Type B pancreatic cell (in vitro differentiated cells): ENCODE measurements at regions not wholly inside any gene's neighbourhood (a gene's known extent, or its start where the extent isn't known, plus 50 kb on each side); places are given as distances from the start of the nearest gene placed in this dataset.

Experiments used
- DNase-seq: peaks from one replicate; pipeline ENCODE4 v3.0.0; 2021; ENCODE audit warnings: mixed read lengths; ENCODE audit not compliant: unreplicated experiment; ENCODE audit errors: extremely low spot score
- H3K27ac Mint-ChIP-seq: 2 replicates; pipeline ENCODE4 v1.8.0; 2021; ENCODE audit warnings: mild to moderate bottlenecking, mixed read lengths
- H3K27me3 Mint-ChIP-seq: 2 replicates; pipeline ENCODE4 v1.8.0; 2021; ENCODE audit warnings: mixed read lengths
- H3K36me3 Mint-ChIP-seq: 2 replicates; pipeline ENCODE4 v1.8.0; 2021; ENCODE audit warnings: mixed read lengths
- H3K4me1 Mint-ChIP-seq: one replicate; pipeline ENCODE4 v1.8.0; 2021; ENCODE audit warnings: mixed read lengths; ENCODE audit not compliant: unreplicated experiment
- H3K4me3 Mint-ChIP-seq: 2 replicates; pipeline ENCODE4 v1.8.0; 2021; ENCODE audit warnings: mild to moderate bottlenecking, mixed read lengths
- H3K9me3 Mint-ChIP-seq: 2 replicates; pipeline ENCODE4 v1.8.0; 2021; ENCODE audit warnings: mixed read lengths
- CTCF ChIP-seq: fragments of 200-600 bp; sonication (generic); conservative IDR thresholded peaks from 2 replicates; pipeline ENCODE4 v1.5.0; 2021; ENCODE audit warnings: antibody characterized with exemption, mild to moderate bottlenecking

DNA sequence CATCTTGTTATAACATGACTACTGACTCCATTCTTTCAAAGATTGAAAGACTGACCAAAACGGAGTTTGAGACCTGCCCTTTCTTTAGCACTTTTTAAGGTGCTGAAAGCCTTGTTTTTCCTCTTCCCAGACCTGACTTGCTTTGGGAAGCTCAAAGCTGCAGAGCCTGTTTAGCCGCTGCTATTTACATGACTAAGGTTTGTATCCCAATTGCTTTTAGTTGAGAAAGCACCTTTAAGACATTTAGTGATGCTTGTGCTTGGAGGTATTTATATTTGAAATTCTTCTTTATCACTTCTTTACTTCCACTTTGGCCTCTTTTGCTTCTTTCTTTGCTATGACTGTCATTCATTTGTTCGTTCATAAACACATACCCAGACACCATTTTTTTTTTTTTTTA, 182.6 kb upstream of the ELL2 start:
- peak overlapping the region; percentile 22 for H3K27ac Mint-ChIP-seq

GRCh38 chr5:96143450-96143849, 181.8 kb upstream of the ELL2 start:
- Mint-ChIP-seq H3K4me1 (no peaks in the 10 kb centered on the region), H3K27ac (no peak overlapping the region), H3K4me3 (no peak overlapping the region), H3K9me3 (no peaks in the 10 kb centered on the region), H3K27me3 (no peaks in the 10 kb centered on the region), H3K36me3 (no peaks in the 10 kb centered on the region)
- no peak for TF ChIP-seq CTCF
- DNase-seq: no peak

More for the DNA sequence above, 182.6 kb upstream of the ELL2 start:
- H3K27me3 Mint-ChIP-seq: no peaks in the 10 kb centered on the region
- DNase-seq: no peak
- H3K36me3 Mint-ChIP-seq: no peaks in the 10 kb centered on the region
- H3K4me3 Mint-ChIP-seq: no peak overlapping the region
- H3K9me3 Mint-ChIP-seq: no peaks in the 10 kb centered on the region
- no peak for TF ChIP-seq CTCF
- no peaks in the 10 kb centered on the region for H3K4me1 Mint-ChIP-seq

GRCh38 chr5:96142786-96143434, 181.3 kb upstream of the ELL2 start:
- no peak for DNase-seq
- Mint-ChIP-seq H3K9me3 (no peaks in the 10 kb centered on the region), H3K36me3 (no peaks in the 10 kb centered on the region), H3K27me3 (no peaks in the 10 kb centered on the region), H3K27ac (no peak overlapping the region), H3K4me1 (no peaks in the 10 kb centered on the region), H3K4me3 (no peak overlapping the region)
- TF ChIP-seq CTCF: no peak

- Mint-ChIP-seq H3K27ac (no peak overlapping the region), H3K9me3 (no peaks in the 10 kb centered on the region), H3K36me3 (no peaks in the 10 kb centered on the region), H3K4me1 (no peaks in the 10 kb centered on the region), H3K27me3 (no peaks in the 10 kb centered on the region), H3K4me3 (no peak overlapping the region)
- no peak for DNase-seq
- no peak for TF ChIP-seq CTCF
Measured at GRCh38 chr5:96142184-96142781, 180.6 kb upstream of the ELL2 start.

DNA sequence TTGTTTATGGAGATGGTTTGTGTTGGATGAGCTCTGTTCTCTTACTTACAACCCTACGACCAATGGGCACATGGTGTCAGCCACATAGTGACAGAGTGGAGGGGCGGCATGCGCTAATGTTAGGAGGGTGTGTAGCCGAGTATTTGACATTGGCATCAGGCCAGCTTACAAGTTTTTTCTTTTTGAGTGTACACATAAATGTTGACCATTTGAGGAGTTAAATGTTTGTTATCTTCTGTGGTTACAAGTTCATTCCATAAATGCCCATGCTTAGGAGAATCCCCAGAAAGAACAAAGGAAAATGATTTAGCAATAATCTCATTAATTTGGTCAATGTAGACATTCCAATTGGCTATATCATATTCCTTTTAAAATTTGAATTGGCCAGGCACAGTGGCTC, 180.1 kb upstream of the ELL2 start:
- Mint-ChIP-seq H3K27me3 (no peaks in the 10 kb centered on the region), H3K36me3 (no peaks in the 10 kb centered on the region), H3K4me1 (no peaks in the 10 kb centered on the region), H3K4me3 (no peak overlapping the region), H3K27ac (no peak overlapping the region), H3K9me3 (no peaks in the 10 kb centered on the region)
- TF ChIP-seq CTCF: no peak
- DNase-seq: no peak
